Stimulated activated CD8-positive, alpha-beta memory T cell treated with anti-CD3 and anti-CD28 coated beads, Interleukin-12 subunit alpha, Interleukin-12 subunit beta, amount 100 ng/mL, for 1 hour (primary cell): ENCODE measurements at regions not wholly inside any gene's neighbourhood (a gene's known extent, or its start where the extent isn't known, plus 50 kb on each side); places are given as distances from the start of the nearest gene placed in this dataset.
"Not testable (repeated sequence)": the region's sequence is repeated elsewhere in the genome, so short reads cannot be mapped to it uniquely, and the experiment has no call there.

Experiments used
- DNase-seq: peaks from one replicate; pipeline ENCODE4 v3.0.0-alpha.2; 2020; ENCODE audit warnings: low read depth

- not testable (repeated sequence) for DNase-seq
These were observed 133.1 kb downstream of the CENPC start for GRCh38 chr4:67412153-67412712.

- no peak for DNase-seq
These were observed 142.0 kb downstream of the CENPC start for GRCh38 chr4:67403342-67403741.

- DNase-seq, result no peak
These were observed 143.4 kb downstream of the CENPC start for GRCh38 chr4:67401902-67402301.

- DNase-seq, result no peak
These were observed 147.4 kb downstream of the CENPC start for GRCh38 chr4:67397931-67398330.

- no peak for DNase-seq
These were observed 148.3 kb downstream of the CENPC start for GRCh38 chr4:67397031-67397430.

- DNase-seq, result no peak
These were observed 149.3 kb downstream of the CENPC start for GRCh38 chr4:67396008-67396407.

GRCh38 chr4:67394879-67395278, 150.4 kb downstream of the CENPC start:
- DNase-seq, result no peak

- DNase-seq, result no peak
These were observed 151.5 kb downstream of the CENPC start for GRCh38 chr4:67393699-67394281.

- no peak for DNase-seq
These were observed 152.3 kb downstream of the CENPC start for GRCh38 chr4:67393007-67393406.

GRCh38 chr4:67381406-67381804, 163.9 kb downstream of the CENPC start:
- DNase-seq, result not testable (repeated sequence)

GRCh38 chr4:67380702-67381405, 164.4 kb downstream of the CENPC start:
- not testable (repeated sequence) for DNase-seq

GRCh38 chr4:67380154-67380553, 165.1 kb downstream of the CENPC start:
- DNase-seq, result no peak

- DNase-seq, result no peak
These were observed 170.0 kb downstream of the CENPC start for GRCh38 chr4:67375291-67375690.

- no peak for DNase-seq
These were observed 173.7 kb downstream of the CENPC start for GRCh38 chr4:67371615-67372014.

GRCh38 chr4:67366311-67366861, 178.9 kb downstream of the CENPC start:
- DNase-seq, result no peak

GRCh38 chr4:67365661-67366245, 179.6 kb downstream of the CENPC start:
- no peak for DNase-seq

GRCh38 chr4:67355806-67356205, 189.5 kb downstream of the CENPC start:
- no peak for DNase-seq

GRCh38 chr4:67346654-67347053, 198.6 kb downstream of the CENPC start:
- no peak for DNase-seq

GRCh38 chr4:67344594-67345380, 200.5 kb downstream of the CENPC start:
- DNase-seq, result no peak

- no peak for DNase-seq
These were observed 202.1 kb downstream of the CENPC start for GRCh38 chr4:67343199-67343598.

- no peak for DNase-seq
These were observed 203.0 kb downstream of the CENPC start for GRCh38 chr4:67342291-67342690.

GRCh38 chr4:67333664-67334063, 211.6 kb downstream of the CENPC start:
- DNase-seq, result no peak
